ENCODE measurements at regions not wholly inside any gene's neighbourhood (a gene's known extent, or its start where the extent isn't known, plus 50 kb on each side); places are given as distances from the start of the nearest gene placed in this dataset.

GRCh38 chr4:36494747-36495146 lies 213.3 kb downstream of the DTHD1 start:
- no peak for DNase-seq

GRCh38 chr4:36502350-36502749 lies 220.9 kb downstream of the DTHD1 start:
- no peak for DNase-seq

GRCh38 chr4:36508394-36508793 lies 227.0 kb downstream of the DTHD1 start:
- DNase-seq, result no peak

GRCh38 chr4:36509845-36510244 lies 228.4 kb downstream of the DTHD1 start:
- DNase-seq, result no peak

GRCh38 chr4:36511785-36512184 lies 230.4 kb downstream of the DTHD1 start:
- no peak for DNase-seq

- DNase-seq, result no peak
Measured at GRCh38 chr4:36516522-36517095, 235.2 kb downstream of the DTHD1 start.

GRCh38 chr4:36523182-36523581 lies 241.8 kb downstream of the DTHD1 start:
- DNase-seq, result no peak

GRCh38 chr4:36532670-36533379 lies 251.4 kb downstream of the DTHD1 start:
- DNase-seq, result no peak

- DNase-seq, result no peak
Measured at GRCh38 chr4:36533944-36534343, 252.5 kb downstream of the DTHD1 start.

GRCh38 chr4:36547383-36547782 lies 266.0 kb downstream of the DTHD1 start:
- no peak for DNase-seq

- DNase-seq, result no peak
Measured at GRCh38 chr4:36549252-36549651, 267.8 kb downstream of the DTHD1 start.

- no peak for DNase-seq
Measured at GRCh38 chr4:36549992-36550391, 268.6 kb downstream of the DTHD1 start.

- no peak for DNase-seq
Measured at GRCh38 chr4:36551697-36552214, 270.3 kb downstream of the DTHD1 start.

- no peak for DNase-seq
Measured at GRCh38 chr4:36553029-36553428, 271.6 kb downstream of the DTHD1 start.

- DNase-seq, result no peak
Measured at GRCh38 chr4:36553453-36553852, 272.0 kb downstream of the DTHD1 start.

GRCh38 chr4:36556984-36557383 lies 275.6 kb downstream of the DTHD1 start:
- DNase-seq, result no peak

GRCh38 chr4:36568575-36568974 lies 287.2 kb downstream of the DTHD1 start:
- DNase-seq, result no peak

GRCh38 chr4:36573441-36573840 lies 292.0 kb downstream of the DTHD1 start:
- DNase-seq, result no peak

- DNase-seq, result no peak
Measured at GRCh38 chr4:36574816-36575215, 293.4 kb downstream of the DTHD1 start.

- no peak for DNase-seq
Measured at GRCh38 chr4:36582198-36582597, 300.8 kb downstream of the DTHD1 start.

- no peak for DNase-seq
Measured at GRCh38 chr4:36587909-36588472, 306.6 kb downstream of the DTHD1 start.

GRCh38 chr4:36590343-36590742 lies 308.9 kb downstream of the DTHD1 start:
- no peak for DNase-seq

GRCh38 chr4:36601864-36602495 lies 320.6 kb downstream of the DTHD1 start:
- no peak for DNase-seq

GRCh38 chr4:36609661-36610060 lies 328.2 kb downstream of the DTHD1 start:
- no peak for DNase-seq
